ENCODE measurements at regions not wholly inside any gene's neighbourhood (a gene's known extent, or its start where the extent isn't known, plus 50 kb on each side); places are given as distances from the start of the nearest gene placed in this dataset.

GRCh38 chr1:87274851-87275250 lies 53.8 kb upstream of the LMO4 start:
- TF ChIP-seq REST (IDR thresholded peaks at IDR 0.05; ENCODE audit: low read depth) (no peak), TAF1 (IDR thresholded peaks at IDR 0.05; ENCODE audit: low read depth) (no peak), RAD21 (IDR thresholded peaks at IDR 0.05; ENCODE audit: low read depth) (no peak), CEBPB (IDR thresholded peaks at IDR 0.05) (no peak), EGR1 (IDR thresholded peaks at IDR 0.05) (no peak), TCF12 (IDR thresholded peaks at IDR 0.05; ENCODE audit: low read depth) (no peak), USF1 (IDR thresholded peaks at IDR 0.05) (no peak), MAX (IDR thresholded peaks at IDR 0.05) (no peak), FOXM1 (IDR thresholded peaks at IDR 0.05; ENCODE audit: borderline replicate concordance, low read depth) (no peak), TEAD4 (IDR thresholded peaks at IDR 0.05) (no peak), ZBTB7A (IDR thresholded peaks at IDR 0.05; ENCODE audit: low read depth) (no peak), NFIC (IDR thresholded peaks at IDR 0.05) (no peak), EP300 (IDR thresholded peaks at IDR 0.05; ENCODE audit: borderline replicate concordance) (no peak), CREB1 (IDR thresholded peaks at IDR 0.05; ENCODE audit: low read depth) (no peak), YY1 (IDR thresholded peaks at IDR 0.05; ENCODE audit: low read depth) (no peak)

- TF ChIP-seq FOXM1 (IDR thresholded peaks at IDR 0.05; ENCODE audit: borderline replicate concordance, low read depth) (no peak), EP300 (IDR thresholded peaks at IDR 0.05; ENCODE audit: borderline replicate concordance) (no peak), REST (IDR thresholded peaks at IDR 0.05; ENCODE audit: low read depth) (no peak), YY1 (IDR thresholded peaks at IDR 0.05; ENCODE audit: low read depth) (no peak), TCF12 (IDR thresholded peaks at IDR 0.05; ENCODE audit: low read depth) (no peak), CEBPB (IDR thresholded peaks at IDR 0.05) (no peak), TAF1 (IDR thresholded peaks at IDR 0.05; ENCODE audit: low read depth) (no peak), EGR1 (IDR thresholded peaks at IDR 0.05) (no peak), RAD21 (IDR thresholded peaks at IDR 0.05; ENCODE audit: low read depth) (no peak), CREB1 (IDR thresholded peaks at IDR 0.05; ENCODE audit: low read depth) (no peak)
Observed at GRCh38 chr1:87278825-87279535, 49.7 kb upstream of the LMO4 start.
